HL-60 (cell line): ENCODE measurements at regions not wholly inside any gene's neighbourhood (a gene's known extent, or its start where the extent isn't known, plus 50 kb on each side); places are given as distances from the start of the nearest gene placed in this dataset.

Experiments
- DNase-seq, 2 experiments: peaks; one replicate each; pipeline ENCODE4 v3.0.0-alpha.2; 2010 to 2020; ENCODE audit warnings: low read depth in 1 of 2, low spot score in 1 of 2
- H3K27ac ChIP-seq: fragments of 250-450 bp; sonication (Bioruptor Pico); replicated peaks from 2 replicates; pipeline ENCODE4 v1.5.1; 2020; ENCODE audit warnings: mild to moderate bottlenecking, moderate library complexity
- H3K27me3 ChIP-seq: fragments of 250-450 bp; sonication (Bioruptor Pico); 2 replicates; pipeline ENCODE4 v1.5.1; 2021; ENCODE audit warnings: mild to moderate bottlenecking, moderate library complexity; ENCODE audit not compliant: insufficient read depth, poor library complexity, severe bottlenecking
- H3K4me3 ChIP-seq: replicated peaks from 2 replicates; pipeline ENCODE4 v1.5.1; 2011; ENCODE audit warnings: mild to moderate bottlenecking, control low read depth, low read length; ENCODE audit not compliant: insufficient read depth
- CTCF ChIP-seq: IDR thresholded peaks from one replicate; pipeline ENCODE4 v1.5.1; 2011; ENCODE audit warnings: low read length, control low read depth, inconsistent platforms; ENCODE audit not compliant: insufficient read depth
- GABPA ChIP-seq: IDR thresholded peaks from 2 replicates; pipeline ENCODE4 v1.6.1; 2012; ENCODE audit warnings: low read depth
- POLR2AphosphoS5 ChIP-seq: IDR thresholded peaks from 2 replicates; pipeline ENCODE4 v1.6.1; 2012; ENCODE audit warnings: low read depth
- REST ChIP-seq: IDR thresholded peaks from 2 replicates; pipeline ENCODE4 v1.6.1; 2012; ENCODE audit warnings: low read depth; ENCODE audit not compliant: insufficient replicate concordance
- SPI1 ChIP-seq: IDR thresholded peaks from 2 replicates; pipeline ENCODE4 v1.6.1; 2012; ENCODE audit warnings: low read depth, mild to moderate bottlenecking, borderline replicate concordance

DNA sequence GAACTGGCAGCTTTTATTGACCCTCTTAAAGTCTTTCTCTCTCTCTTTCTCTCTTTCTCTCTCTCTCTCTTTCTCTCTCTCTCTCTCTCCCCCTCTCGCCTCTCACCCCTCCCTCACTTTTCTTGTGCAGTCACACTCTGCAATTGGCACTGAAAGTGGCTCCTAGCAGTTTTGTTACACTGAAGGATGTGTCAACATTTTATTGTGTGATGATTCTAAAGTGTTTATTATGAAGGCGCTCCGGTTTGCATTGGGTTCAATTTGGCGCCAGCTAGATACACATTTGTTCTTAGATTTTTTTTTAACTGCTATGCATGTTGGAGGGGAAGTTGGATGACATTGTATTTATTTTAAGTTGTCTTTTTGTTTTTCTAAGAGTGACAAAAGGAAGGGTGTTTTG is 64.0 kb upstream of the CHRM3 start:
- Histone ChIP-seq H3K27me3 (no peaks in the 10 kb centered on the region), H3K27ac (no peak overlapping the region), H3K4me3 (no peak overlapping the region)
- no peak for DNase-seq
- TF ChIP-seq POLR2AphosphoS5: no peak
- TF ChIP-seq CTCF: no peak
- TF ChIP-seq SPI1: no peak
- no peak for TF ChIP-seq REST
- no peak for TF ChIP-seq GABPA

DNA sequence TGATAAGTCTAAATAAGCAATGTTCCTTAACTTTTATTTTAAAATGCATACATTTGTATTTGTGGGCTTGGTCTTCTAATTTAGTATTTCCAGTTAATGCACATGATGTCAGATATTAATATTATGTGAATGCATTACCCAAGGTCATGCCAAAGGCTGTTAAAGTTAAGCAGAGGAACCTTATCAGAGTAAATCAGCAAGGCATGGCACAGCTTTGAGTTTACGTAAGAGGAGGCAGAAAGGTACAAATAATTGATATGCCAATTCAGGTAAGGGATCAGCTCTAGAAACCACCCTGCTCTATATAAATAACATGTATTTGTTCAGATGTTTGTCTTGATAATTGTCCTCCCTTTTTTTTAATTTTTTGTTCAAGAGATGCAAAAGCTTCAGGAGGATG is 64.5 kb upstream of the CHRM3 start:
- H3K27me3 ChIP-seq: no peaks in the 10 kb centered on the region
- no peak overlapping the region for H3K27ac ChIP-seq
- DNase-seq: no peak
- H3K4me3 ChIP-seq: no peak overlapping the region
- TF ChIP-seq REST: no peak
- no peak for TF ChIP-seq SPI1
- no peak for TF ChIP-seq GABPA
- TF ChIP-seq CTCF: no peak
- no peak for TF ChIP-seq POLR2AphosphoS5

DNA sequence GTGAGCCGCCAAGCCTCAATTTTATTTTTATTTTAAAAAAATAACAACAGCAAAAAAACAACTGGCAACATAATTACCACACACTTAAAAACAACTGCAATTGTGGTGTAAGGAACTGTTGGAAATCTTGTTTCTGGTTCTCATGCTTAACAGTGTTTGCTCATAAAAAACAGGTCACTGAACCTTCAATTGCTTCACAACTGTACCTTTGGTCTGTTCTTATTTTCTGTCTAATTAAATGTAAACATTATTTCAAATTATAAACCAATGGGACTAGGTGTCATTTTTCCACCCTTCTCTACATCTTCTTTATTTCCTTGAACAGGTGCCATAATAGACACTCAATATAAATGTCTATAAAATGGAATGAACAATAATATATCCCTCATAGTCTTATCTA is 68.4 kb upstream of the CHRM3 start:
- H3K27ac ChIP-seq: no peak overlapping the region
- TF ChIP-seq GABPA: no peak
- no peak for TF ChIP-seq POLR2AphosphoS5
- H3K27me3 ChIP-seq: no peaks in the 10 kb centered on the region
- no peak for DNase-seq
- no peak overlapping the region for H3K4me3 ChIP-seq

DNA sequence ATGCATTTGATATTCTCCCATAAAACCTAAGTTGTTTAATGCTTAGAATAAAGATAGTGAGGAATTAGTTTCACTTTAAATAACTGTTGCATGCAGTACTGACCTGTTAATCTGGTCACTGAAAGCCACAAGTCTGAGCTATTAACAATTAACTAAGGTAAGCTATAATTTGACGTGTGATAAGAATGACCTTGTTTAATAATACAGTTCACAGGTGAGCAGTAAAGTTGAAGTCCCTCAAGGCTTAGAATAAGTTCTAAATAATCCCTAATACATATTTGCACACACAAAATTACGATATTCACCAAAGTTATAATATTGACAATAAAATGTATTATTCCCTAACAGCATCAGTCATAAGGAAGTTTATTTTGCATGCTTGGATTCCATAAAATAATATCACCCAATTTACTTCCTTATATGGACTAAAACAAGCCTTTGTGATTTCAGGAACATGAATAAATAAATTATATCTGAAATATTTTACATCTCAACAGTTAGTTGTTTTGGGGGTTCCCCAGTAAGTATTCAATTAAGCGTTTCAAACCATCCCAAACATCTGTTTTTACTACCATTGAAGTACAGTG is 70.6 kb upstream of the CHRM3 start:
- Histone ChIP-seq H3K27ac (no peak overlapping the region), H3K27me3 (no peaks in the 10 kb centered on the region), H3K4me3 (no peak overlapping the region)
- DNase-seq: no peak
- no peak for TF ChIP-seq SPI1
- TF ChIP-seq REST: no peak
- no peak for TF ChIP-seq GABPA
- TF ChIP-seq CTCF: no peak
- no peak for TF ChIP-seq POLR2AphosphoS5
